ENCODE measurements at regions not wholly inside any gene's neighbourhood (a gene's known extent, or its start where the extent isn't known, plus 50 kb on each side); places are given as distances from the start of the nearest gene placed in this dataset.

- TF ChIP-seq ASH2L (IDR thresholded peaks at IDR 0.05; ENCODE audit: low read length) (no peak), TAF7 (optimal IDR thresholded peaks at IDR 0.05; ENCODE audit: borderline replicate concordance, low read depth, low read length) (no peak)
These were observed 389.0 kb upstream of the GRIA1 start (continued) for GRCh38 chr5:153101235-153102180.
